GM12878 (cell line): ENCODE measurements at regions not wholly inside any gene's neighbourhood (a gene's known extent, or its start where the extent isn't known, plus 50 kb on each side); places are given as distances from the start of the nearest gene placed in this dataset.

Source experiments
- ATAC-seq: fragments of 200-7000 bp; cut with Tn5 transposase; 3 replicates; pipeline ENCODE4 v1.9.1; 2020; ENCODE audit warnings: mild to moderate bottlenecking, moderate library complexity
- BruUV-seq: library from RNA; stranded (reverse); fragments of 400-500 nt; replicated peaks from 2 replicates; lab custom pipeline; 2021; lab: Mats Ljungman, UMichigan
- CTCF ChIA-PET: fragments of 300-600 bp; sonication (Branson Sonifier 250); formaldehyde crosslinking; extraction: SDS; loops from one replicate; lab custom pipeline; 2021; ENCODE audit warnings: inconsistent platforms; lab: Yijun Ruan, JAX
- POLR2A ChIA-PET: fragments of 350-600 bp; formaldehyde crosslinking; extraction: SDS; loops from one replicate; lab custom pipeline; 2021; ENCODE audit warnings: inconsistent platforms; lab: Charles Lee
- RAD21 ChIA-PET: fragments of 300-600 bp; sonication (Branson Sonifier 250); formaldehyde crosslinking; loops from one replicate; lab custom pipeline; 2023; ENCODE audit warnings: antibody characterized with exemption; ENCODE audit not compliant: unreplicated experiment; lab: Charles Lee
- SMC1A ChIA-PET: fragments of 300-600 bp; sonication (Branson Sonifier 250); formaldehyde crosslinking; loops from one replicate; lab custom pipeline; 2023; ENCODE audit not compliant: unreplicated experiment, uncharacterized antibody; lab: Charles Lee
- DNase-seq: peaks from one replicate; pipeline ENCODE4 v3.0.0-alpha.2; 2011; ENCODE audit warnings: low read depth, low spot score
- FAIRE-seq: peaks from 3 replicates; lab custom pipeline; 2011; peaks lifted over from hg19 to GRCh38; lab: Jason Lieb, UNC
- H2AFZ ChIP-seq: 2 replicates; pipeline ENCODE4 v1.6.0; 2011; ENCODE audit warnings: low read depth, low read length, control low read depth; ENCODE audit not compliant: control insufficient read depth
- H3K27ac ChIP-seq: 2 replicates; pipeline ENCODE4 v1.5.1; 2011; ENCODE audit warnings: control low read depth; ENCODE audit not compliant: control insufficient read depth, insufficient read depth
- H3K27me3 ChIP-seq, 2 experiments: replicated peaks in 1 of 2; 2 replicates each; pipeline versions ENCODE4 v1.6.0 to v1.6.1; 2011; ENCODE audit warnings: low read length in 1 of 2; ENCODE audit not compliant: control insufficient read depth in 2 of 2, insufficient read depth in 2 of 2
- H3K36me3 ChIP-seq, 2 experiments: 2 replicates each; pipeline ENCODE4 v1.5.1; 2011; ENCODE audit warnings: low read length in 1 of 2; ENCODE audit not compliant: control insufficient read depth in 2 of 2, insufficient read depth in 2 of 2
- H3K4me1 ChIP-seq: 2 replicates; pipeline ENCODE4 v1.6.1; 2011; ENCODE audit warnings: mild to moderate bottlenecking, low read length, moderate library complexity, mixed read lengths; ENCODE audit not compliant: control insufficient read depth, insufficient read depth
- H3K4me2 ChIP-seq: 2 replicates; pipeline ENCODE4 v1.6.0; 2011; ENCODE audit warnings: control low read depth; ENCODE audit not compliant: control insufficient read depth, insufficient read depth
- H3K4me3 ChIP-seq: fragments of 200-600 bp; sonication (generic); 2 replicates; pipeline ENCODE4 v1.5.1; 2016
- H3K79me2 ChIP-seq: 2 replicates; pipeline ENCODE4 v1.6.0; 2011; ENCODE audit warnings: low read length; ENCODE audit not compliant: control insufficient read depth, insufficient read depth
- H3K9ac ChIP-seq: 2 replicates; pipeline ENCODE4 v1.8.0; 2011; ENCODE audit warnings: low read length, control low read depth, mixed read lengths; ENCODE audit not compliant: control insufficient read depth, insufficient read depth
- H3K9me3 ChIP-seq: replicated peaks from 3 replicates; pipeline ENCODE4 v1.5.1; 2011; ENCODE audit warnings: mild to moderate bottlenecking, low read length; ENCODE audit not compliant: control insufficient read depth, insufficient read depth
- H4K20me1 ChIP-seq: 2 replicates; pipeline ENCODE4 v1.6.0; 2011; ENCODE audit not compliant: control insufficient read depth, insufficient read depth
- CBX5 ChIP-seq: sonication (generic); IDR thresholded peaks from 2 replicates; pipeline ENCODE4 v1.6.1; 2016; ENCODE audit warnings: low read depth, moderate library complexity, mild to moderate bottlenecking, inconsistent platforms
- EED ChIP-seq: sonication (generic); IDR thresholded peaks from 2 replicates; pipeline ENCODE4 v1.6.1; 2016; ENCODE audit warnings: antibody characterized with exemption, low read depth
- EGR1 ChIP-seq, 2 experiments: IDR thresholded peaks; 1 replicate in 1 of 2; 2 replicates in 1 of 2; pipeline ENCODE4 v1.6.1; 2011 to 2012; ENCODE audit warnings: low read depth in 2 of 2, low read length in 2 of 2, borderline replicate concordance in 1 of 2, mild to moderate bottlenecking in 1 of 2, moderate library complexity in 1 of 2
- HDAC6 ChIP-seq: fragments of 200-600 bp; sonication (generic); IDR thresholded peaks from one replicate; pipeline ENCODE4 v1.8.0; 2017; ENCODE audit warnings: antibody characterized with exemption; ENCODE audit not compliant: unreplicated experiment
- IRF4 ChIP-seq: IDR thresholded peaks from 2 replicates; pipeline ENCODE4 v1.6.1; 2011; ENCODE audit warnings: low read depth, low read length
- MYC ChIP-seq: IDR thresholded peaks from 2 replicates; pipeline ENCODE4 v1.6.1; 2011; ENCODE audit warnings: mild to moderate bottlenecking, low read length, moderate library complexity, inconsistent platforms; ENCODE audit not compliant: insufficient read depth, insufficient replicate concordance, insufficient read length, severe bottlenecking
- NFXL1 ChIP-seq: fragments of 450-650 bp; IDR thresholded peaks from 2 replicates; pipeline ENCODE4 v1.6.1; 2017; ENCODE audit warnings: antibody characterized with exemption, mild to moderate bottlenecking, borderline replicate concordance
- NRF1 ChIP-seq: conservative IDR thresholded peaks from 2 replicates; pipeline ENCODE4 v1.6.1; 2011; ENCODE audit warnings: mild to moderate bottlenecking, low read depth, low read length, improper control_type of control experiment
- RAD21 ChIP-seq: IDR thresholded peaks from 2 replicates; pipeline ENCODE4 v1.6.1; 2011; ENCODE audit warnings: mild to moderate bottlenecking, low read depth, low read length, moderate library complexity; ENCODE audit not compliant: insufficient read depth
- RBBP5 ChIP-seq: fragments of 200-600 bp; sonication (generic); conservative IDR thresholded peaks from 2 replicates; pipeline ENCODE4 v1.6.1; 2016
- TARDBP ChIP-seq: IDR thresholded peaks from 2 replicates; pipeline ENCODE4 v1.6.1; 2016; ENCODE audit warnings: borderline replicate concordance
- TCF3 ChIP-seq: IDR thresholded peaks from 2 replicates; pipeline ENCODE4 v1.6.1; 2012; ENCODE audit warnings: low read depth, mild to moderate bottlenecking, low read length, borderline replicate concordance; ENCODE audit not compliant: insufficient read depth
- TCF7 ChIP-seq: IDR thresholded peaks from 2 replicates; pipeline ENCODE4 v1.6.1; 2014; ENCODE audit warnings: antibody characterized with exemption, borderline replicate concordance
- YBX1 ChIP-seq: fragments of 450-650 bp; IDR thresholded peaks from 2 replicates; pipeline ENCODE4 v1.6.1; 2016; ENCODE audit warnings: antibody characterized with exemption
- ZNF274 ChIP-seq: IDR thresholded peaks from one replicate; pipeline ENCODE4 v1.8.0; 2011; ENCODE audit not compliant: insufficient read length, insufficient read depth
- WGBS: methylation state at CpG from one replicate; pipeline ENCODE4 v1.1.6; 2016; ENCODE audit warnings: low lambda C conversion rate; ENCODE audit not compliant: insufficient replicate concordance, insufficient coverage; ENCODE audit errors: missing lambda C conversion rate; 5-methylcytosine and 5-hydroxymethylcytosine counted together
- in situ Hi-C: fragments of 300-500 bp; cut with MboI; formaldehyde crosslinking; loops from 9 replicates; pipeline ENCODE4 v1.14.3; 2018; ENCODE audit warnings: mixed read lengths
- intact Hi-C: fragments of 100-400 bp; cut with micrococcal nuclease; formaldehyde crosslinking; loops from one replicate; pipeline ENCODE4 v1.14.2; 2022; ENCODE audit not compliant: unreplicated experiment
- TF ChIP-seq, protein P1 (sequence below): fragments of 450-650 bp; IDR thresholded peaks from 2 replicates; pipeline ENCODE4 v1.6.1; 2017; ENCODE audit warnings: borderline replicate concordance

DNA sequence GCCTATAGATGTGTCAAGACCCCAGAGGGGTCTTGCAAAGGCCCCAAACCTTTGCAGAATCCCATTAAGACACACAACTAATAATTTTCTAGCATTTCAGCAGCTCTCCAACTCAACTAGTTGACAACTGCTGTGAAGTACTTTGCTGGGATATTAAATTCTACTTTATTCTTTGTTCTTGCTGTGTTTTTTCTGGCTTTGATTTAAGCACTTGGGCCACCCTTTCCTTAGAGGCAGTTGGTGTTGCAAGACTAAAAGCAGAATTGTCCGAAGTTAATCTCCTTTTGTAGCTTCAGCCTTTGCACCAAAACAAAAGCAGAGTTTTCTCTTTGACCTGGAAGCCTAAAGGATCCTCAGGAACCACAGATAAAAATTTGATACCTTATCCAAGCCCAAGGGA is 353.1 kb upstream of the CLNK start:
- Histone ChIP-seq H3K27me3 (no peaks in the 10 kb centered on the region), H3K4me3 (no peak overlapping the region), H3K79me2 (no peaks in the 10 kb centered on the region), H3K9ac (no peak overlapping the region), H4K20me1 (no peaks in the 10 kb centered on the region), H3K4me2 (no peak overlapping the region), H3K4me1 (no peaks in the 10 kb centered on the region), H3K9me3 (no peaks in the 10 kb centered on the region), H3K27ac (no peak overlapping the region), H3K36me3 (no peaks in the 10 kb centered on the region), H2AFZ (no peak overlapping the region)
- TF ChIP-seq MYC (no peak), TCF3 (no peak)
- 0% methylated on average over 1 of the region's 1 CpG for WGBS
- no peak for DNase-seq
- SMC1A ChIA-PET = no interaction called here
- FAIRE-seq = no peak
- POLR2A ChIA-PET = no interaction called here
- CTCF ChIA-PET = no interaction called here
- intact Hi-C loops = no loop called here
- in situ Hi-C loops = no loop called here
- no TSS peak for BruUV-seq
- ATAC-seq = no peak
- RAD21 ChIA-PET = no interaction called here

DNA sequence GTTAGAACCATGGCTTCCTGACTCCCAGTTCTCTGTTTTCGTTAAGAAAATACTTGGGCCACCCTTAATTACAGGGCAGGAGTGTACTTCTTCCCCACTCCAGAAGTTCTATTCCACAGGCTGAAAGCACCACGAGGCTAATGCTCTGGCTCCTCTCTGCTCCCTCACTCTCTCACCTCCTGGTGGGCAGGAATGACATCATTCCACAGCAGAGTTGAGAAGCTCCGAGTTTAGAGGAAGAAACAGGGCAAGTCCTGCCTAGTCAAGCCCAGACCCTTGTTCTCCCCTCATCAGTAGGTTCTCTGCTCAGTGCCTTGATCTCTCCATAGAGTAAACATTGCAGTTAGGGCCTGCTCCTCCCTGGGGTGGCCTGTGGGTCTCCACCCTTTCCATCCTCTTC is 343.8 kb upstream of the CLNK start:
- Histone ChIP-seq H3K27me3 (no peaks in the 10 kb centered on the region), H3K27ac (no peak overlapping the region), H3K9ac (no peak overlapping the region), H2AFZ (no peak overlapping the region), H4K20me1 (no peaks in the 10 kb centered on the region), H3K79me2 (no peaks in the 10 kb centered on the region), H3K4me2 (no peak overlapping the region), H3K9me3 (no peaks in the 10 kb centered on the region; the same call in 2 of the 3 replicates), H3K4me3 (no peak overlapping the region), H3K36me3 (no peaks in the 10 kb centered on the region), H3K4me1 (no peaks in the 10 kb centered on the region)
- in situ Hi-C loops (no loop called here), intact Hi-C loops (no loop called here)
- ChIA-PET POLR2A (no interaction called here), SMC1A (no interaction called here), CTCF (no interaction called here), RAD21 (no interaction called here)
- FAIRE-seq (no peak), ATAC-seq (no peak), DNase-seq (no peak)
- no TSS peak for BruUV-seq
- 26% methylated on average over 3 of the region's 3 CpGs for WGBS
- TF ChIP-seq ZNF274 = no peak
- TF ChIP-seq IRF4 = no peak
- TF ChIP-seq TARDBP = no peak
- TF ChIP-seq NRF1 = no peak
- no peak for TF ChIP-seq CBX5
- TF ChIP-seq RAD21 = no peak
- no peak for TF ChIP-seq EGR1 (IDR thresholded peaks at IDR 0.05; ENCODE audit: borderline replicate concordance in 1 of 2, low read depth in 2 of 2, low read length in 2 of 2)
- TF ChIP-seq, protein P1, sequence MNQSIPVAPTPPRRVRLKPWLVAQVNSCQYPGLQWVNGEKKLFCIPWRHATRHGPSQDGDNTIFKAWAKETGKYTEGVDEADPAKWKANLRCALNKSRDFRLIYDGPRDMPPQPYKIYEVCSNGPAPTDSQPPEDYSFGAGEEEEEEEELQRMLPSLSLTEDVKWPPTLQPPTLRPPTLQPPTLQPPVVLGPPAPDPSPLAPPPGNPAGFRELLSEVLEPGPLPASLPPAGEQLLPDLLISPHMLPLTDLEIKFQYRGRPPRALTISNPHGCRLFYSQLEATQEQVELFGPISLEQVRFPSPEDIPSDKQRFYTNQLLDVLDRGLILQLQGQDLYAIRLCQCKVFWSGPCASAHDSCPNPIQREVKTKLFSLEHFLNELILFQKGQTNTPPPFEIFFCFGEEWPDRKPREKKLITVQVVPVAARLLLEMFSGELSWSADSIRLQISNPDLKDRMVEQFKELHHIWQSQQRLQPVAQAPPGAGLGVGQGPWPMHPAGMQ = no peak
- no peak for TF ChIP-seq NFXL1
- no peak for TF ChIP-seq RBBP5
- TF ChIP-seq TCF7 = no peak
- TF ChIP-seq EED = no peak
- TF ChIP-seq YBX1 = no peak
- no peak for TF ChIP-seq HDAC6
